Erythroblast (primary cell): ENCODE measurements at regions not wholly inside any gene's neighbourhood (a gene's known extent, or its start where the extent isn't known, plus 50 kb on each side); places are given as distances from the start of the nearest gene placed in this dataset.

ENCODE experiments used
- GATA1 ChIP-seq: IDR thresholded peaks from 2 replicates; pipeline ENCODE4 v1.6.1; 2011; ENCODE audit warnings: low read depth, mild to moderate bottlenecking, control low read depth, low read length, moderate library complexity
- POLR2A ChIP-seq: IDR thresholded peaks from 2 replicates; pipeline ENCODE4 v1.6.1; 2011; ENCODE audit warnings: mild to moderate bottlenecking, low read length

DNA sequence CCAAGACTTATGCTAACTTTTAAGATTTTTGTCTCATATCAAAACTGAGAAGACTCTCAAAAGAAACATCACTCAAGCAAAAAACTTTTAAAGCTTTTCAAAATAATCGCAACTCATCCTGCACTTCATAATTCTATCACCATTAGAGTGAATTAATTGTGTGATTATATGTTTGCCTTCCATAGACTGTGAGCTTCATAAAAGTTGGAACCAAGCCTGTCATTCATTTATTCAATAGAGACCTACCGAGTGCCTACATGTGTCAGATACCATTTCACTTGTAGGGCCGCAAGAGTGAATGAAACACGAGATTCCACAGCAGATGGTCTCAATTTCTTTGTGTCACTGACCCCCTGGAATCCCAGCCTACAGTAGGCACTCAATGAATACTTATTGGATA, 106.4 kb downstream of the RHOU start:
- TF ChIP-seq POLR2A: no peak
- no peak for TF ChIP-seq GATA1
